VCaP (cell line): ENCODE measurements at regions not wholly inside any gene's neighbourhood (a gene's known extent, or its start where the extent isn't known, plus 50 kb on each side); places are given as distances from the start of the nearest gene placed in this dataset.
"Not testable (repeated sequence)": the region's sequence is repeated elsewhere in the genome, so short reads cannot be mapped to it uniquely, and the experiment has no call there.

ENCODE experiments used
- H3K27ac ChIP-seq: fragments of 450-650 bp; 2 replicates; pipeline ENCODE4 v1.5.1; 2017
- TF ChIP-seq, protein P1 (sequence below): fragments of 450-650 bp; conservative IDR thresholded peaks from 2 replicates; pipeline ENCODE4 v1.5.1; 2017; ENCODE audit warnings: mild to moderate bottlenecking, moderate library complexity

DNA sequence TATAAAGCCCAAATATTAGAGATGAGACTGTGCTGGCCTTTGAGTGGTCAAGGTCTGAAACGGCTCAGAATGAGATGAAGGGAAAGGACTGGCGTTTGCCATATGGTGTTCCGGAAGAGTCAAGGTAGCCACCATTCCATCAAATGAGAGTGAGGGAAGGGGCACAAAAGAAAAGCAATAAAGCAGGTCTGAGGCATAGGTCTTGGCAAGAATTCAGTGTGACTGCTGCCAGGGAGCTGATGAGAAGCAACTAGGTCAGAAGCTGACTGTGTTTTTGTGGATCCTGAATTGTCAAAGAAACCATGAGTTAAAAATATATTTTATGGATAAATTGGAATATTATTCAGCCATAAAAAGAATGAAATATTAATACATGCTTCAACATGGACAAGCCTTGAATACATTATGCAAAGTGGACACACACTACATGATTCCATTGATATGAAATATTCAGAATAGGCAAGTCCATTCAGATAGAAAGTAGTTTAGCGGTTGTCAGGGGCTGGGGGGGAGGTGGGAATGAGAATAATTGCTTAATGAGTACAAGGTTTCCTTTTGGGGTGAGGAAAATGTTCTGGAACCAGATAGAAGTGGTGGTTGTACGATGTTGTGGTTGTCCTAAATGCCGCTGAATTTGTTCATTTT is 374.6 kb downstream of the ANAPC1 start:
- not testable (repeated sequence) for H3K27ac ChIP-seq

- H3K27ac ChIP-seq: not testable (repeated sequence)
Measured at GRCh38 chr2:111510384-111510783, 373.6 kb downstream of the ANAPC1 start.

DNA sequence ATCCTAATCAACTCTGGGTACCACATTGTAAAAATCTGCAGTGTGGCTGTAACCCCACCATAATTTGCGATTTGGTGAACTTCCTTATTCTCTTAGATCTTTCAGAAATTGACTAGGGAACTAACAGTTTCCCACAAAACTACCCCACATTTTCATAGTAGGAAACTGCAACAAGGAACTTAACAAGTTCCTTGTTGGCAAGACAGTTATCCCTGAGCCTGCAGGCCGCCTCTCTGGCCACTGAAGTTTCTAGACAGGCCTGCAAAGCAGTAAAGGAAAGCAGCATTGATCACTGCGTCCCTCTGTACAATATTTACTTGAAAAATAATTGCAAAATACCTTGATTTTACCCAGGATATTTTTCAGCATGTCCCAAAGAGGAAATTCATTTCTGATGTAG is 372.9 kb downstream of the ANAPC1 start:
- H3K27ac ChIP-seq: not testable (repeated sequence)

DNA sequence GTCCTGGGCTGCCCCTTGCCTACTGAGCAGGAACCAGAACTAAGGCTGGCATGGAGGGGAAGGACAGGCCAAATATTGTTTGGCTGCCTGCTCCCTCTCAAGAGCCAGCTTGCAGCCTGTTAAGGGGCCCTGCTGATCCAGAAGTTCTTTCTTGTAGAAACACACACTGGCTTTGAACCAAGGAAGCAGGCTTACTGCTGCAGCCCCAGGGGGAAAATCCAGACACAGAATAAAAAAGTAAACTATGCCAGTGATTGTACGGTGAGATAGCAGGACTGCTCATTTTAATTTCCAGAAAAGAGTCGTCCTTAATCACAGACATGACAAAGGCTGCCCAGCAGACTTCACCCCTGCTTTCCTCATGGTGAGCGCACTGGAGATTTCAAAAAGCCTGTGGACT is 371.6 kb downstream of the ANAPC1 start:
- not testable (repeated sequence) for H3K27ac ChIP-seq

DNA sequence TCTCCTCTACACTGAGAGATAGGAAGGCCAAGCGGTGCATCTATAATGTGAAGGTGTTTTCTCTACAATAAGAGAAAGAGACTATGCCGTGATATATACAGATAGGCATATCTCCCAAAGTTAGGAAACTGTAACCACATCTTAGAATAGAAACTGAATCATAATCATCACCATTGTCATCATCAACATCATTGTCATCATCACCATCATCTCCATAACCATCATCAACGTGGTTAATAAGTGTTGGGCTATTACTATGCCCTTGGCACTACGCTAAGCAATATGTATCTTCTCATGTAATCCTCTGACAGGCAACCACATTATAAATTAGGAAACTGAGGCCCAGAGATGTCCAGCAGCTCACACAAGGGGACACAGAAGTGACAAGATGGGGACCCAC is 369.9 kb downstream of the ANAPC1 start:
- H3K27ac ChIP-seq: not testable (repeated sequence)

GRCh38 chr2:111517050-111517720 is 366.8 kb downstream of the ANAPC1 start:
- H3K27ac ChIP-seq: not testable (repeated sequence)

GRCh38 chr2:111517721-111518053 is 366.3 kb downstream of the ANAPC1 start:
- H3K27ac ChIP-seq: not testable (repeated sequence)

- no peak overlapping the region for H3K27ac ChIP-seq
- TF ChIP-seq, protein P1, sequence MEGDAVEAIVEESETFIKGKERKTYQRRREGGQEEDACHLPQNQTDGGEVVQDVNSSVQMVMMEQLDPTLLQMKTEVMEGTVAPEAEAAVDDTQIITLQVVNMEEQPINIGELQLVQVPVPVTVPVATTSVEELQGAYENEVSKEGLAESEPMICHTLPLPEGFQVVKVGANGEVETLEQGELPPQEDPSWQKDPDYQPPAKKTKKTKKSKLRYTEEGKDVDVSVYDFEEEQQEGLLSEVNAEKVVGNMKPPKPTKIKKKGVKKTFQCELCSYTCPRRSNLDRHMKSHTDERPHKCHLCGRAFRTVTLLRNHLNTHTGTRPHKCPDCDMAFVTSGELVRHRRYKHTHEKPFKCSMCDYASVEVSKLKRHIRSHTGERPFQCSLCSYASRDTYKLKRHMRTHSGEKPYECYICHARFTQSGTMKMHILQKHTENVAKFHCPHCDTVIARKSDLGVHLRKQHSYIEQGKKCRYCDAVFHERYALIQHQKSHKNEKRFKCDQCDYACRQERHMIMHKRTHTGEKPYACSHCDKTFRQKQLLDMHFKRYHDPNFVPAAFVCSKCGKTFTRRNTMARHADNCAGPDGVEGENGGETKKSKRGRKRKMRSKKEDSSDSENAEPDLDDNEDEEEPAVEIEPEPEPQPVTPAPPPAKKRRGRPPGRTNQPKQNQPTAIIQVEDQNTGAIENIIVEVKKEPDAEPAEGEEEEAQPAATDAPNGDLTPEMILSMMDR: no peak
Measured at GRCh38 chr2:111519071-111519470, 364.9 kb downstream of the ANAPC1 start.

DNA sequence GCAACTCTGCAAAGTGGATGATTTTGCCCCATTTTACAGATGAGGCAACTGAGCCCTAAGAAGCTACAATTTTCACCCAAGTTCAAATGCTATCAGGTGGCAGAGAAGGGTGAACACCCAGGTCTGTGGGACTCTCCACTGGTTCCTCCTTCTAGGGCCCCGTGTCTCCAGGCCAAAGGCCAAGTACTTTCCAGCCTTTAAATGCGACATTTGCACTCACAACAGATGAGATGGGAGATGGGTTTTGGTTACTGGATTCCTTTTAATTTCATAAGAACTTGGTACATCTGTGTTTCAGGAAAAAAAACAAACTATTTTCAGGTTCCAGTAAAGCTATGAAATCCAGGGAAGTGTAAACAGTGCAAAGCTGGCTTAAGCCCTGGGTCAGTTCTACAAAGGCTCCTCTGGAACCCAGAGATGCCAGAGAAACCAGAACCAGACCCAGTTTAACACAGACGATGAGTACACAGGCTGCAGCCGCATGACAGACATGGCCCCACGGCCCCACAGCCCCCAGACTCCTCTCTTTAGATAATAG is 361.7 kb downstream of the ANAPC1 start:
- TF ChIP-seq, protein P1: no peak
- H3K27ac ChIP-seq: no peak overlapping the region

DNA sequence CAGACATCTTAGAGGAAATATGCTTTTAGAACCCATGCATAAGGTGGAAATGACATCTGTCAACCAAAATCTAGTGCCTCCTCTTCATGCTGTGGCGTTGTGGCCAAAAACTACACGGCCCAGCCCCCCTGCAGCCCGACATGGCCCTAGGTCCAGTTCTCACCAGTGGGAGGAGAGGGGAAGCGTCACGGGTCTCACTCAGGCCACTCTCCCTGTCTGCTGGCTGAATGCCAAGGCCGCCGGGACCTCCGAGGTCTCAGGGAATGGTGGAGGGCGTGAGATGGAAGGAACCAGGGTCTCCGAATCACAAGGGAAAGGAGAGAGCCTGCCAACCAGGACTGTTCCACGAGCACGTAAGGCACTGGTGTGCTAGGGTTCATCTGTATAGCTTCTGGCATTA is 361.0 kb downstream of the ANAPC1 start:
- TF ChIP-seq, protein P1: no peak
- no peak overlapping the region for H3K27ac ChIP-seq

DNA sequence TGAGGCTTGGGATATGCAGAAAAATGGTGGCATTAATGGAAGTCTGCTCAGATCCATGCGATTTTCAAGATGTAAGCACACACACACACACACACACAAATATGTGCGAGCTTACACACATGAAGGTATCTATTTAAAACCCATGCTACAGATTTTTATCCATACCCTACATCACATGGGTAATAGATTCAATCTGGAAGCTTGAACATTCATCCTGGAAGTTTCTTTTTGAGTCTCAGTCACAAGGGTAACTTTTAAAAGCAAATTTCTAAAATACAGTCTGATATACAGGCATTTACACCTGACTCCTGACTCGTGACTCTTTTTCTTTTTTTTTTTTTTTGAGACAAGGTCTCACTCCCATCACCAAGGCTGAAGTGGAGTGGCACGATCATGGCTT is 359.0 kb downstream of the ANAPC1 start:
- H3K27ac ChIP-seq: not testable (repeated sequence)

GRCh38 chr2:111526041-111526639 is 357.9 kb downstream of the ANAPC1 start:
- not testable (repeated sequence) for H3K27ac ChIP-seq

- H3K27ac ChIP-seq: not testable (repeated sequence)
Measured at GRCh38 chr2:111527707-111528400, 356.1 kb downstream of the ANAPC1 start.

- H3K27ac ChIP-seq: not testable (repeated sequence)
Measured at GRCh38 chr2:111529022-111529421, 355.0 kb downstream of the ANAPC1 start.

- not testable (repeated sequence) for H3K27ac ChIP-seq
Measured at GRCh38 chr2:111530239-111530965, 353.6 kb downstream of the ANAPC1 start.

GRCh38 chr2:111532682-111533556 is 351.1 kb downstream of the ANAPC1 start:
- H3K27ac ChIP-seq: not testable (repeated sequence)
